SK-N-SH (cell line): ENCODE measurements at regions not wholly inside any gene's neighbourhood (a gene's known extent, or its start where the extent isn't known, plus 50 kb on each side); places are given as distances from the start of the nearest gene placed in this dataset.

Experiments
- CHD2 ChIP-seq: fragments of 150-350 bp; IDR thresholded peaks from 2 replicates; pipeline ENCODE4 v1.6.1; 2018; ENCODE audit warnings: low read length; ENCODE audit not compliant: partially characterized antibody
- ELF1 ChIP-seq: IDR thresholded peaks from 2 replicates; pipeline ENCODE4 v1.4.0; 2012
- EP300 ChIP-seq, 2 experiments: IDR thresholded peaks; 2 replicates each; pipeline versions ENCODE4 v1.4.0 to v1.6.1; 2012; ENCODE audit warnings: borderline replicate concordance in 1 of 2, low read depth in 1 of 2, low read length in 1 of 2
- JUND ChIP-seq: IDR thresholded peaks from 2 replicates; pipeline ENCODE4 v1.4.0; 2012
- MXI1 ChIP-seq: IDR thresholded peaks from 2 replicates; pipeline ENCODE4 v1.6.1; 2012; ENCODE audit warnings: mild to moderate bottlenecking, low read depth, low read length, improper control_type of control experiment
- NFIC ChIP-seq: IDR thresholded peaks from 2 replicates; pipeline ENCODE4 v1.4.0; 2012; ENCODE audit warnings: borderline replicate concordance
- PBX3 ChIP-seq: IDR thresholded peaks from 2 replicates; pipeline ENCODE4; 2012
- POLR2AphosphoS5 ChIP-seq: IDR thresholded peaks from 2 replicates; pipeline ENCODE4 v1.6.1; 2012; ENCODE audit warnings: low read depth, low read length
- RAD21 ChIP-seq: IDR thresholded peaks from 2 replicates; pipeline ENCODE4 v1.6.1; 2012; ENCODE audit warnings: mild to moderate bottlenecking, low read length
- RFX5 ChIP-seq: IDR thresholded peaks from 2 replicates; pipeline ENCODE4 v1.6.1; 2012; ENCODE audit warnings: mild to moderate bottlenecking, improper control_type of control experiment, low read length
- TEAD4 ChIP-seq: IDR thresholded peaks from 2 replicates; pipeline ENCODE4 v1.4.0; 2012; ENCODE audit warnings: mild to moderate bottlenecking, borderline replicate concordance; ENCODE audit not compliant: insufficient read depth
- TF ChIP-seq, protein P1 (sequence below): fragments of 200-600 bp; sonication (generic); IDR thresholded peaks from 2 replicates; pipeline ENCODE4 v1.6.1; 2017; ENCODE audit warnings: antibody characterized with exemption, mild to moderate bottlenecking, moderate library complexity

DNA sequence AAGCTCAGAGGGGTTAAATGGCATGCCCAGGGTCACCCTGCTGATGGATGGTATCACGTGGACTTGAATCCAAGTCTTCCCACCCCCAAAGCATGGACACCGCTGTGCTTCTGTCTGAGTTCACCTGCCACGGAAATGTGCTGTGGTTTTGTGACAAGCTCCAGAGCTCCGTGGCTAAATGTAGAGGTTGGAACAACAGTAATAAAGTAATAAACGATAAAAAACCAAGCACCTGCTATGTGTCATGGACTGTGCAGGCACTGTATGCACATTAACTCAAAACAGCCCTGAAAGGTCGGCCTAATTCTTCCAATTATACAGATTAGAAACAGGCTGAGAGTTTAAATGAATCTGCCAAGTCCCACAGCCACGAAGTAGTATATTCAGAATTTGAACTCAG, 182.1 kb upstream of the NAV2 start:
- TF ChIP-seq, protein P1, sequence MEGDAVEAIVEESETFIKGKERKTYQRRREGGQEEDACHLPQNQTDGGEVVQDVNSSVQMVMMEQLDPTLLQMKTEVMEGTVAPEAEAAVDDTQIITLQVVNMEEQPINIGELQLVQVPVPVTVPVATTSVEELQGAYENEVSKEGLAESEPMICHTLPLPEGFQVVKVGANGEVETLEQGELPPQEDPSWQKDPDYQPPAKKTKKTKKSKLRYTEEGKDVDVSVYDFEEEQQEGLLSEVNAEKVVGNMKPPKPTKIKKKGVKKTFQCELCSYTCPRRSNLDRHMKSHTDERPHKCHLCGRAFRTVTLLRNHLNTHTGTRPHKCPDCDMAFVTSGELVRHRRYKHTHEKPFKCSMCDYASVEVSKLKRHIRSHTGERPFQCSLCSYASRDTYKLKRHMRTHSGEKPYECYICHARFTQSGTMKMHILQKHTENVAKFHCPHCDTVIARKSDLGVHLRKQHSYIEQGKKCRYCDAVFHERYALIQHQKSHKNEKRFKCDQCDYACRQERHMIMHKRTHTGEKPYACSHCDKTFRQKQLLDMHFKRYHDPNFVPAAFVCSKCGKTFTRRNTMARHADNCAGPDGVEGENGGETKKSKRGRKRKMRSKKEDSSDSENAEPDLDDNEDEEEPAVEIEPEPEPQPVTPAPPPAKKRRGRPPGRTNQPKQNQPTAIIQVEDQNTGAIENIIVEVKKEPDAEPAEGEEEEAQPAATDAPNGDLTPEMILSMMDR = no peak
- TF ChIP-seq CHD2 = peak; percentile 47
- TF ChIP-seq NFIC = no peak
- TF ChIP-seq RAD21 = no peak
- TF ChIP-seq MXI1 = no peak
- TF ChIP-seq EP300 (IDR thresholded peaks at IDR 0.05; ENCODE audit: borderline replicate concordance in 1 of 2, low read depth in 1 of 2, low read length in 1 of 2) = peak in 1 of 2 experiments; percentile 82; a peak in 2 of 4 replicates
- TF ChIP-seq RFX5 = no peak
- no peak for TF ChIP-seq ELF1
- TF ChIP-seq POLR2AphosphoS5 = no peak
- no peak for TF ChIP-seq PBX3
- no peak for TF ChIP-seq JUND
- TF ChIP-seq TEAD4 = no peak
